ENCODE measurements at regions not wholly inside any gene's neighbourhood (a gene's known extent, or its start where the extent isn't known, plus 50 kb on each side); places are given as distances from the start of the nearest gene placed in this dataset.
"Not testable (repeated sequence)": the region's sequence is repeated elsewhere in the genome, so short reads cannot be mapped to it uniquely, and the experiment has no call there.

GRCh38 chr6:56838965-56839364, 115.9 kb upstream of the BEND6 start:
- no peak for DNase-seq (ENCODE audit: low read depth in 2 of 2)

DNA sequence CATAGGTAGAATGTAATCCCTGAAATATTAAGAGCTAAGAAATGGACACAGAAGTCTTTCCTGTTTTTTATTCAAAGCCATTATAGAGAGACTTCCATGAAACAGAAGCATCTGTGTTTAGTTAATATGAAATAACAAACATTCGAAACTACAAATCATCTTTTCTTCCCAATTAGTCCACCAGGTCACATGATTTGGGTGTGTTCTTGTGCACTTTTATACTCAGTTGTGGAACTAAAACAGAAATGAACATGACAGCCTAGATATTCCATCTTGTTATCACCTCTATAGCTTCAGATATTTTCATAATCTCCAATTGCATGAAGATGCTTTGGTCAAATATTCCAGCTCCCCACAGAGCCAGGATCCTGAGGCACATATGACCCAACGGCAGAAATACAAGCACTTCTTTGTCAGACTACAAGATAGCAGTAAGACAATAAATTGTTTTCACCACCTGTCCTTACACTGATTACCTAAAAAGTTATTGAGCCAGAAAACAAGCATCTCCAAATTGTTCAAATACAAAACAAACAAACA, 116.8 kb upstream of the BEND6 start:
- DNase-seq (ENCODE audit: low read depth in 2 of 2): no peak

- DNase-seq (ENCODE audit: low read depth in 2 of 2): no peak
Observed at GRCh38 chr6:56837322-56837894, 117.5 kb upstream of the BEND6 start.

DNA sequence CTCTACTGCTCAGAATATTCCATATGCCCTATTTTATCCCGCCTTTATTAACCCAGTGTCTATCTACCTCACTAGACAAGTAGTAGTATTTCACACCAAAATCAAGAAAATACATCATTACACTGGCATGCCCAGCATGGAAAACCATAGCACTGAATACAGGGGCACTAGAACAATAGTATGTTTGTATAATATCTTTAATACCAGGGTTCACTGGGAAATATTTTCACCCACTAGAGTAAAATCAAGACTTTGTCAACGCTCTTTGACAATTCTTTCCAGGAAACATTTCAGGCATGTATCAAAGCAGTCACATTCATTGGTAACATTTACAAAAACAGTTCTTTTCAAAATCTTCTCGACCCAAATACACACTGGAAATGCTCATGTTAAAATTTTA, 119.3 kb upstream of the BEND6 start:
- DNase-seq (ENCODE audit: low read depth in 2 of 2): no peak

DNA sequence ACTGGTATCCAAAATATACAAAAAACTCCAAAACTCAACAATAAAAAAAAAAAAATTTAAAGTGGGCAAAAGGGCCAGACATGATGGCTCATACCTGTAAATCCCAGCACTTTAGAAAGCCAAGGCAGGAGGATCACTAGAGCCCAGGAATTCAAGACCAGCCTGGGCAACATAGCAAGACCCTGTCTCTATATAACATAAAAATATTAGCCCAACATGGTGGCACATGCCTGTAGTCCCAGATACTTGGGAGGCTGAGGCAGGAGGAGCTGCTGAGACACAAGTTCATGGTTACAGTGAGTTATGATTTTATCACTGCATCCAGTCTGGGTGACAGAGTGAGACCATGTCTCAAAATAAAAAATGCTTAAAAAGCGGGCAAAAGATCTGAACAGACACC, 121.0 kb upstream of the BEND6 start:
- DNase-seq (ENCODE audit: low read depth in 2 of 2): no peak

- no peak for DNase-seq (ENCODE audit: low read depth in 2 of 2)
Observed at GRCh38 chr6:56833127-56833791, 121.6 kb upstream of the BEND6 start.

DNA sequence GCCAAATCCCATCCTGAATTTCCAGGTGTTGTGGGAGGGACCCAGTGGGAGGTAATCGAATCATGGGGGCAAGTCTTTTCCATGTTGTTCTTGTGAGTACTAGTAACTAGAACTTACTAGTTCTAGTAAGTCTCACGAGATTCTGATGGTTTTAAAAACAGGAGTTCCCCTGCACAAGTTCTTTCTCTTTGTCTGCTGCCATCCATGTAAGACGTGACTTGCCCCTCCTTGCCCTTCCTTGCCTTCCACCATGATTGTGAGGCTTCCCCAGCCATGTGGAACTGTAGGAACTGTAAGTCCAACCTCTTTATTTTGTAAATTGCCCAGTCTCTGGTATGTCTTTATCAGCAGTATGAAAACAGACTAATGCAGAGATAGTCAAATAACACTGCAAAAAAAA, 122.7 kb upstream of the BEND6 start:
- DNase-seq (ENCODE audit: low read depth in 2 of 2): no peak

DNA sequence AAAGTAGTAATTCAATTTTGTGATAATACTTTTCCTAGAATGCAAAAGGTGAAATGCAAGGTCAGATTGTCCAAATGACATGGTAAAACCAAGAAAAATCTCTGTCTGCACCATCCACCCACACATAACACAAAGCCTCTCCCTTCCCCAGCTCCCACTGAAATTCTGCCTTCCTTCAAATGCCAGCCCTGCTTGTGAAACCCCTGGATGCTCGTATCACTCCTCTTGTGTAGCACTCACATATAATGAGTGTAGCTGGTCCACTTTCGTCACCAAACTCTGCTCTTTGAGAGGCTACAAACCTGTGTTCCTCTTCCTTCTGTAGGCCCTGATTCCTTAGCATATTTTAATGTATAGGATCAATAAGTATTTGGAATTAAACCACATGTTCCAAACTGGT, 123.6 kb upstream of the BEND6 start:
- DNase-seq (ENCODE audit: low read depth in 2 of 2): no peak

- no peak for DNase-seq (ENCODE audit: low read depth in 2 of 2)
Observed at GRCh38 chr6:56827908-56828649, 126.8 kb upstream of the BEND6 start.

DNA sequence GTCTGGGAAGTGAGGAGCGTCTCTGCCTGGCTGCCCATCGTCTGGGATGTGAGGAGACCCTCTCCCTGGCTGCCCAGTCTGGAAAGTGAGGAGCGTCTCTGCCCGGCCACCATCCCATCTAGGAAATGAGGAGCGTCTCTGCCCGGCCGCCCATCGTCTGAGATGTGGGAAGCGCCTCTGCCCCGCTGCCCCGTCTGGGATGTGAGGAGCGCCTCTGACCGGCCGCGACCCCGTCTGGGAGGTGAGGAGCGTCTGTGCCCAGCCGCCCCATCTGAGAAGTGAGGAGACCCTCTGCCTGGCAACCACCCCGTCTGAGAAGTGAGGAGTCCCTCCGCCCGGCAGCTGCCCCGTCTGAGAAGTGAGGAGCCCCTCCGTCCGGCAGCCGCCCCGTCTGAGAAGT, 130.5 kb upstream of the BEND6 start:
- DNase-seq (ENCODE audit: low read depth in 2 of 2): not testable (repeated sequence)

DNA sequence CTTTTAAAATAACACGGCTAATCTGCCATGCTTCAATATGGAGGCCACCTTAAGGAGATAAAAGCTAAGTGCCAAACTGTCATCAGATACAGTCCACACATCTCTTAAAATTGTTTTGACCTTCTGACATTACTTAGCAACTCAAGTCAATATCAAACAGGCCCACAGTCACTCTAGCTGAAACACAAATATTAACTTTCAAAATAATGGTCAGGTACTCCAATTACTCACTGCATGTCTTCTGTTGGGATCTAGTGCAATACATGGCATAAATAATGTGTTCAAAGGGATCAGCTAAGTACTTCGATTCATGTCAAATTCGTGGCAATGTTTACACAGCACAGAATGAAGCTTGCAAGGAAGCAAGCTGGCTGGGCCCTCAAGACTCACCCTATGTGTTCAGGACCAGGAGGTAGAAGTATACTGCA, 133.9 kb upstream of the BEND6 start:
- no peak for DNase-seq (ENCODE audit: low read depth in 2 of 2)

DNA sequence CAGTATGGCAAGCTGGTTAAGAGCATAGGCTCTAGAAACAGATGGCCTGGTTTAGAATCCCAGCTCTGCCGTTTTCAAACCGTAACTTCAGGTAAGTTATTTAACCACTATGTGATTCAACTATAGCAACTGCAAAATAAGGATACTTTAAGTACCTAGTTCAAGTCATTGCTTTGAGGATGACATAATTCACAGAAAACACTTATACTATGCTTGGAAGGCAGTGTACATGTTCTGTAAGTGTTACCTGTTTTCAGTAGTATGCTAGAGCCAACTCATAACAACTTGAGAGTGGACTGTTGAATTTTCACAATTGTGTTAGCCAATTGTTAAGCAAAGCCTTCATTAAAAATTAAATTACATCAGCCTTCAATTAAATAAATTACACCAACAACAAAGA, 134.8 kb upstream of the BEND6 start:
- DNase-seq (ENCODE audit: low read depth in 2 of 2): no peak

DNA sequence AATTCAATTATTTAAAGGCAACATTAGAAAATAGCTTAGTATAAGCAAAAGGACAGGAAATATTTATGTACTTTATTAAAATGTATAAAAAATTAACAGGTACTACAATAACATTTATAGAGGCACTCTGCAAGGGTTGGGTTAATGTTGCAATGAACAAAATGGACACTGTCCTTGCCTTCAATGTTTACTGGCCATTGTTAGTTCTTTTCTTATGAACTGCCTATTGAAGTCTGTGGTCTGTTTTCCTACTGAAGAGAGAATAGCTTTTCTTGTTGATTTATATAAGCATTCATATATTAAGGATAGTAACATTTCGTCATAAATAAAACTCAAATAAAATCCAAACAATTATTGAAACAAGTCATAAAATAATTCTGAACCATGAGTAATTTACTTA, 135.3 kb upstream of the BEND6 start:
- no peak for DNase-seq (ENCODE audit: low read depth in 2 of 2)

DNA sequence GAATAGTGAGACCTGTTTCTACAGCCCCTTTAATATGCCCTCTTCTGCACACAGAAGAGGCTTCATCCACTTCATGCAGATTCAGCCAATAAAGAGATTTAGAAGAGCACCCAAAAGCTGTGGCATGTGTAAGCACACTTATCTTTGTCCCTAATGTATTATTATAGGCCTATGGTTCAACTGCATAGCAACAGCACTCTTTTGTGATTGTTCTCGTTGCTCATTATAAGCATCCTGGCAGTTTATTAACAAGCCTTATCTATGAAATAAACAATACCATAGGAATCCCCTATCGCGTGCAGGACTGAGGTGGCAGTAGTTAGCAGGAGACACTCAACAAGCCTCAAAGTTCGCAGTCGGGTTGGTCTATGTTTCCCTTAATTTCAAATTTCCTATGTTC, 138.5 kb upstream of the BEND6 start:
- no peak for DNase-seq (ENCODE audit: low read depth in 2 of 2)

- no peak for DNase-seq (ENCODE audit: low read depth in 2 of 2)
Observed at GRCh38 chr6:56815436-56815835, 139.5 kb upstream of the BEND6 start.

- DNase-seq (ENCODE audit: low read depth in 2 of 2): no peak
Observed at GRCh38 chr6:56814802-56815201, 140.1 kb upstream of the BEND6 start.

- no peak for DNase-seq (ENCODE audit: low read depth in 2 of 2)
Observed at GRCh38 chr6:56814308-56814707, 140.6 kb upstream of the BEND6 start.

- DNase-seq (ENCODE audit: low read depth in 2 of 2): not testable (repeated sequence)
Observed at GRCh38 chr6:56812851-56813250, 142.1 kb upstream of the BEND6 start.

GRCh38 chr6:56808871-56809359, 146.0 kb upstream of the BEND6 start:
- DNase-seq (ENCODE audit: low read depth in 2 of 2): no peak

DNA sequence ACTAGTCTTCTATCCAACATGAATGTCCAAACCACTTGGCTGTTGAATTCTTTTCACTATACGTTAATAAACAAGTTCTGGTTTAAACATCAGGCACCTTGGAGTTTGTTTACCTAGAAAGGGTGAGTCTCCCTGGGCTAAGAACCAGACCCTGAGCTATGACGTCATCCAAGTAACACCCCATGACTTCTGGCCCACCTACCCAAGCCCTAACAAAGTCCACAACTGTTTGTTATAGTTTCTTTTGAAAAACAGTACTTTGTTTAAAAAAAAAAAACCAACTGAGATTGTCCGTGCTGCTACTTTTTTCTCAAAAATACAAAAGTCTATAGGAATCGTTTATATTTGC, 146.9 kb upstream of the BEND6 start:
- no peak for DNase-seq (ENCODE audit: low read depth in 2 of 2)

DNA sequence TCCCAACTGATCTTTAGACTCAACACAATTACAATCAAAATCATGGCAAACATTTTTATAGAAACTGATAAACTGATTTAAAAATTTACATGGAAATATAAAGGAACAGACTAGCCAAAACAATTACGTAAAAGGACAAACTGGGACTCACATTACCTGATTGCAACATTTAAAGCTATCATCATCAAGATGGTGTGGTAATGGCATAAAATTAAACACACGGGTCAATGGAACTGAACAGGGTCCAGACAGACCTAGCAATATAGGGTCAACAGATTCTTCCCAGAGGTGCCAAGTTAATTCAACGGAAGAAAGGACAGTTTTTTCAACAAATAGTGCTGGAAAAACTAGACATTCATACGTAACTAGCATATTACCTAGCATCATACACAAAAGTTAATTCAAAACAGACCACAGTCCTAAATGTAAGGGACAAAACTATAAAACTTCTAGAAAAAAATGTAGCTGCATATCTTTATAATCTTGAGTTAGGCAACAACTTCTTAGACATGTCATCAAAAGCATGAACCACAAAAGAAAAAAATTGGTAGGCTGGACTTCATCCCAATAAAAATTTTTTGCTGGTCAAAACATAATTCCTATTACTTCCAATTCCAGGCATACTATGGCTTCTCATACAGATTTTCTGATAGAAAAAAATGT, 147.4 kb upstream of the BEND6 start:
- no peak for DNase-seq (ENCODE audit: low read depth in 2 of 2)

DNA sequence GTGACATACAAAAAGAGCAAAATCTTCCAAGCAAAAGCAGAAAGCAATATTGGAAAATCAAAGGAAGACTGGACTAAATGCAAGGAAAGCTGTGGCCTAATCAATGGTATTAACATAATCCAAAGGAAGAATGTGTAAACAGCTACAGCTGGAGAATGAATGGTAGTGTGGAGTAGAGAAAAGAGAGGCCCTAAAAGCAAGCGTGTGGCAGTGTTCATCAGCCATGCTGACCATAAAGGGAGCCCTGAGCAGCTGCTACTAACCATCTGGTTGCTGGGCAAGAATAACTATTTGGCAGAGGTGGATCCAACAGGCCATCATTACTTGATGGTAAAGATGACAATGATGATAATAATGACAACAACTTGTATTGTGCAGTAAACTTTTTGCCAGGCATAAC, 148.5 kb upstream of the BEND6 start:
- no peak for DNase-seq (ENCODE audit: low read depth in 2 of 2)

All from stimulated activated CD8-positive, alpha-beta memory T cell treated with anti-CD3 and anti-CD28 coated beads, Interleukin-15, amount 100 ng/mL, for 4 hours (primary cell).